CD14-positive monocyte (primary cell): ENCODE measurements at regions not wholly inside any gene's neighbourhood (a gene's known extent, or its start where the extent isn't known, plus 50 kb on each side); places are given as distances from the start of the nearest gene placed in this dataset.

Experiments
- DNase-seq, 3 donors: peaks; one replicate each; pipeline ENCODE4 v3.0.0-alpha.2; 2011 to 2022
- H2AFZ ChIP-seq: 2 replicates; pipeline ENCODE4 v1.6.0; 2012; ENCODE audit warnings: mild to moderate bottlenecking, low read depth, low read length, inconsistent platforms; ENCODE audit not compliant: insufficient read depth, poor library complexity, severe bottlenecking
- H3K27ac ChIP-seq, 2 donors: 1 replicate in 1 of 2; 2 replicates in 1 of 2; pipeline ENCODE4 v1.5.1; 2012 to 2013; ENCODE audit warnings: low read length in 2 of 2, control low read depth in 1 of 2, inconsistent platforms in 1 of 2, low read depth in 1 of 2, mild to moderate bottlenecking in 1 of 2
- H3K27me3 ChIP-seq, 2 donors: one replicate each; pipeline versions ENCODE4 v1.6.0 to v1.6.1; 2011 to 2013; ENCODE audit warnings: low read length in 2 of 2; ENCODE audit not compliant: control insufficient read depth in 2 of 2, insufficient read depth in 2 of 2
- H3K36me3 ChIP-seq, 2 donors: replicated peaks in 1 of 2; 1 replicate in 1 of 2; 2 replicates in 1 of 2; pipeline versions ENCODE4 v1.5.1 to v1.6.1; 2012 to 2013; ENCODE audit warnings: low read length in 2 of 2, control low read depth in 1 of 2, inconsistent platforms in 1 of 2, mild to moderate bottlenecking in 1 of 2; ENCODE audit not compliant: insufficient read depth in 2 of 2, control insufficient read depth in 1 of 2
- H3K4me1 ChIP-seq, 2 donors: 1 replicate in 1 of 2; 2 replicates in 1 of 2; pipeline versions ENCODE4 v1.5.1 to v1.6.1; 2012 to 2013; ENCODE audit warnings: low read length in 2 of 2, control low read depth in 1 of 2, inconsistent platforms in 1 of 2, mild to moderate bottlenecking in 1 of 2, moderate library complexity in 1 of 2; ENCODE audit not compliant: insufficient read depth in 2 of 2, control insufficient read depth in 1 of 2
- H3K4me2 ChIP-seq: replicated peaks from 2 replicates; pipeline ENCODE3; 2012; ENCODE audit warnings: low read length, moderate library complexity, mild to moderate bottlenecking; ENCODE audit not compliant: poor library complexity, severe bottlenecking; ENCODE audit errors: extremely low read depth
- H3K4me3 ChIP-seq, 3 experiments: fragments of 200-600 bp in 1 of 3; sonication (generic) in 1 of 3; replicated peaks in 1 of 3; 1 replicate in 2 of 3; 2 replicates in 1 of 3; pipeline ENCODE4 v1.5.1; 2011 to 2013; ENCODE audit warnings: low read length in 3 of 3, mild to moderate bottlenecking in 3 of 3, control low read depth in 2 of 3, low read depth in 2 of 3, inconsistent platforms in 1 of 3, moderate library complexity in 1 of 3
- H3K79me2 ChIP-seq: 2 replicates; pipeline ENCODE4 v1.6.0; 2012; ENCODE audit warnings: mild to moderate bottlenecking, control low read depth, inconsistent platforms, low read length, moderate library complexity; ENCODE audit not compliant: insufficient read depth
- H3K9ac ChIP-seq: 2 replicates; pipeline ENCODE4 v1.6.0; 2017; ENCODE audit warnings: low read length, mild to moderate bottlenecking; ENCODE audit not compliant: insufficient read depth, poor library complexity, severe bottlenecking
- H3K9me3 ChIP-seq, 2 donors: replicated peaks in 1 of 2; 1 replicate in 1 of 2; 2 replicates in 1 of 2; pipeline versions ENCODE4 v1.5.1 to v1.6.1; 2012 to 2013; ENCODE audit warnings: low read length in 2 of 2, control low read depth in 1 of 2; ENCODE audit not compliant: control insufficient read depth in 1 of 2, insufficient read depth in 1 of 2
- H4K20me1 ChIP-seq: 2 replicates; pipeline ENCODE4 v1.6.0; 2012; ENCODE audit warnings: mild to moderate bottlenecking, low read length, control low read depth, moderate library complexity; ENCODE audit not compliant: insufficient read depth
- H3K27ac Mint-ChIP-seq, 7 donors: one replicate each; pipeline ENCODE4 v1.8.0; 2020; ENCODE audit warnings: mild to moderate bottlenecking in 7 of 7, mixed read lengths in 7 of 7, moderate library complexity in 6 of 7, inconsistent platforms in 2 of 7
- H3K27me3 Mint-ChIP-seq, 3 donors: one replicate each; pipeline ENCODE4 v1.8.0; 2021 to 2022; ENCODE audit warnings: low read depth in 3 of 3, mild to moderate bottlenecking in 3 of 3, mixed read lengths in 3 of 3, moderate library complexity in 3 of 3, inconsistent platforms in 1 of 3
- H3K36me3 Mint-ChIP-seq, 2 donors: one replicate each; pipeline ENCODE4 v1.8.0; 2020; ENCODE audit warnings: mixed read lengths in 2 of 2, inconsistent platforms in 1 of 2, mild to moderate bottlenecking in 1 of 2
- H3K4me1 Mint-ChIP-seq: one replicate; pipeline ENCODE4 v1.8.0; 2020; ENCODE audit warnings: mild to moderate bottlenecking, mixed read lengths
- H3K4me3 Mint-ChIP-seq, 2 donors: one replicate each; pipeline ENCODE4 v1.8.0; 2020; ENCODE audit warnings: mild to moderate bottlenecking in 2 of 2, mixed read lengths in 2 of 2, moderate library complexity in 1 of 2
- H3K9me3 Mint-ChIP-seq, 7 donors: one replicate each; pipeline ENCODE4 v1.8.0; 2020 to 2022; ENCODE audit warnings: mixed read lengths in 7 of 7, mild to moderate bottlenecking in 6 of 7, moderate library complexity in 6 of 7, inconsistent platforms in 2 of 7
- WGBS: methylation state at CpG from one replicate; pipeline ENCODE4 v1.1.5; 2013; ENCODE audit warnings: missing lambda C conversion rate; ENCODE audit not compliant: insufficient coverage; 5-methylcytosine and 5-hydroxymethylcytosine counted together
- intact Hi-C, 2 donors: fragments of 100-400 bp; cut with micrococcal nuclease; formaldehyde crosslinking; loops; one replicate each; pipeline versions ENCODE4 v1.15.0 to v1.15.1; 2023
- TF ChIP-seq, protein P1 (sequence below): fragments of 200-600 bp; IDR thresholded peaks from one replicate; pipeline ENCODE4 v1.8.0; 2022; ENCODE audit warnings: antibody characterized with exemption, mild to moderate bottlenecking

DNA sequence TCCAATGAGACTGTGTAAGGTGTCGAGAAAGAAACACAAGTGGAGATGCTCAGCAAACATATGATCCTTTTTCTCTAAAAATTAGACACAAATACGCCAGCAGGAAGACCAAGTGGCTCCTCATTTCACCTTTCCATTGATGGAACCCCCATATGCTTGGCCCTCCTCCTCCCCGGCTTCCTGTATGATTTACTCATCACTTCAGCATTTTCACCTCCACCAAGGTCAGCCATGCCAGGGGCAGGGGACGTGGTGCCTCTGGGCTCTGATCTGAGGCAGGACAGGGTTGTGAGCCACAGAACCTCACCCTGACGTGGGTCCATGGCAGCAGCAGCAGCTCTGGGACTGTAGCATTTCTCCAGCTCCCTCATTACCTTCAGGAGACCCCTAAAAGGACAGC is 116.8 kb upstream of the PFKP start:
- intact Hi-C loops, result no loop called here
- no peak for DNase-seq
- no peak overlapping the region for H3K4me3 Mint-ChIP-seq
- no peaks in the 10 kb centered on the region for H4K20me1 ChIP-seq
- H3K9me3 Mint-ChIP-seq, result peaks cover 0 to 8% (median 1%) of the 10 kb centered on the region in 7 donors
- no peaks in the 10 kb centered on the region for H3K4me1 Mint-ChIP-seq
- H3K27me3 Mint-ChIP-seq, result peaks cover 0 to 7% (median 0%) of the 10 kb centered on the region in 3 donors
- no peaks in the 10 kb centered on the region for H3K9me3 ChIP-seq
- TF ChIP-seq, protein P1, sequence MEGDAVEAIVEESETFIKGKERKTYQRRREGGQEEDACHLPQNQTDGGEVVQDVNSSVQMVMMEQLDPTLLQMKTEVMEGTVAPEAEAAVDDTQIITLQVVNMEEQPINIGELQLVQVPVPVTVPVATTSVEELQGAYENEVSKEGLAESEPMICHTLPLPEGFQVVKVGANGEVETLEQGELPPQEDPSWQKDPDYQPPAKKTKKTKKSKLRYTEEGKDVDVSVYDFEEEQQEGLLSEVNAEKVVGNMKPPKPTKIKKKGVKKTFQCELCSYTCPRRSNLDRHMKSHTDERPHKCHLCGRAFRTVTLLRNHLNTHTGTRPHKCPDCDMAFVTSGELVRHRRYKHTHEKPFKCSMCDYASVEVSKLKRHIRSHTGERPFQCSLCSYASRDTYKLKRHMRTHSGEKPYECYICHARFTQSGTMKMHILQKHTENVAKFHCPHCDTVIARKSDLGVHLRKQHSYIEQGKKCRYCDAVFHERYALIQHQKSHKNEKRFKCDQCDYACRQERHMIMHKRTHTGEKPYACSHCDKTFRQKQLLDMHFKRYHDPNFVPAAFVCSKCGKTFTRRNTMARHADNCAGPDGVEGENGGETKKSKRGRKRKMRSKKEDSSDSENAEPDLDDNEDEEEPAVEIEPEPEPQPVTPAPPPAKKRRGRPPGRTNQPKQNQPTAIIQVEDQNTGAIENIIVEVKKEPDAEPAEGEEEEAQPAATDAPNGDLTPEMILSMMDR, result no peak
- H3K27ac Mint-ChIP-seq, result no peak overlapping the region
- no peak overlapping the region for H3K4me2 ChIP-seq
- H3K4me1 ChIP-seq, result no peaks in the 10 kb centered on the region
- 69% methylated on average over 4 of the region's 5 CpGs for WGBS
- no peaks in the 10 kb centered on the region for H3K79me2 ChIP-seq
- H3K27ac ChIP-seq, result no peak overlapping the region
- no peak overlapping the region for H3K4me3 ChIP-seq
- H3K9ac ChIP-seq, result no peak overlapping the region
- H3K27me3 ChIP-seq, result no peaks in the 10 kb centered on the region
- H3K36me3 Mint-ChIP-seq, result no peaks in the 10 kb centered on the region
- no peak overlapping the region for H2AFZ ChIP-seq
- H3K36me3 ChIP-seq, result no peaks in the 10 kb centered on the region

DNA sequence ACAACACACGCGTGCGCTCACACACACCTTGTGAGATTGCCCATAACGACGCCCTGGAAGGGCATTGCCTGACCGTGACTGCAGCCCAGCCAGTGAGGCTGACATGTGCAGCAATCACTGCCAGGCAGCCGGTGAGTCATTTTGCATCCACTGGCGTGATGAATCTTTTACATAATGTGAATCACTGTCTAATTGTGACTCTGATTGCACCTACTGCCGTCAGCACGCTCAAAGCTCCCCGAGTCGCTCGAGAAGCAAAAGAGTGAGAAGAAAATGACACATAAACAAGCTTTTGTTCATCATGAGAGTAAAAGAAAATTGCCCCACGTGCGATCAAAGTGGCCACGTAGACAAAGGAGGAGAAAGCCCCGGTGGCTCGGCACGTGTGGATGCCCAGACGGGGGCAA is 117.4 kb upstream of the PFKP start:
- no peaks in the 10 kb centered on the region for H3K36me3 Mint-ChIP-seq
- no peaks in the 10 kb centered on the region for H3K79me2 ChIP-seq
- no peak overlapping the region for H3K27ac ChIP-seq
- no peak overlapping the region for H3K27ac Mint-ChIP-seq
- H3K27me3 Mint-ChIP-seq, result peaks cover 0 to 7% (median 2%) of the 10 kb centered on the region in 3 donors
- no peaks in the 10 kb centered on the region for H3K36me3 ChIP-seq
- H3K4me3 ChIP-seq, result no peak overlapping the region
- intact Hi-C loops, result no loop called here
- no peak overlapping the region for H2AFZ ChIP-seq
- H3K9me3 ChIP-seq, result no peaks in the 10 kb centered on the region
- no peaks in the 10 kb centered on the region for H3K4me1 ChIP-seq
- H3K4me3 Mint-ChIP-seq, result no peak overlapping the region
- H3K4me2 ChIP-seq, result no peak overlapping the region
- H3K4me1 Mint-ChIP-seq, result no peaks in the 10 kb centered on the region
- no peaks in the 10 kb centered on the region for H3K27me3 ChIP-seq
- TF ChIP-seq, protein P1, result no peak
- DNase-seq, result no peak
- H3K9me3 Mint-ChIP-seq, result peaks cover 0 to 8% (median 1%) of the 10 kb centered on the region in 7 donors
- H3K9ac ChIP-seq, result no peak overlapping the region
- H4K20me1 ChIP-seq, result no peaks in the 10 kb centered on the region
- 91% methylated on average over 20 of the region's 20 CpGs for WGBS
